HG03097 (cell line): ENCODE measurements at regions not wholly inside any gene's neighbourhood (a gene's known extent, or its start where the extent isn't known, plus 50 kb on each side); places are given as distances from the start of the nearest gene placed in this dataset.

Source experiments
- ATAC-seq: cut with Tn5 transposase; IDR thresholded peaks from one replicate; pipeline ENCODE4 v1.9.1; 2021; ENCODE audit not compliant: unreplicated experiment, low FRiP score

DNA sequence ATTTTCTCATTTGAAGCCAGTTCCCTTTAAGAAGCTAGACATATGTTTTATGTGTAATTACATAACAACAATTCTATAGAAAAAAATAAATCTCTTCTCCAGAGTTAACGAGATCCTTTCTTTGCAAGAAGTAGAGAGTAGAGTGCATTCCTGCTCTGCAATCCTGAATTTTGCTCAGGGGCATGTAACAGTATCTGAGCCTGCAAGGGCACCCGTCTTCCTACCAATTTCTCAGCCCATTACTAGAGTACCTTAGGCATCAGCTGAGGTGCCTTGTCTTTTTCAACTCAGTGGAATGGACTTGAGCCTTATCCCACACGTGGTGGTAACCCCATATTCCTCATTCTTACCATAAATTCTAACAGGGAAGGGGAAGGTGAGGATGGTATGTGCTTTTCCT lies 205.9 kb downstream of the IKZF2 start:
- ATAC-seq: no peak

DNA sequence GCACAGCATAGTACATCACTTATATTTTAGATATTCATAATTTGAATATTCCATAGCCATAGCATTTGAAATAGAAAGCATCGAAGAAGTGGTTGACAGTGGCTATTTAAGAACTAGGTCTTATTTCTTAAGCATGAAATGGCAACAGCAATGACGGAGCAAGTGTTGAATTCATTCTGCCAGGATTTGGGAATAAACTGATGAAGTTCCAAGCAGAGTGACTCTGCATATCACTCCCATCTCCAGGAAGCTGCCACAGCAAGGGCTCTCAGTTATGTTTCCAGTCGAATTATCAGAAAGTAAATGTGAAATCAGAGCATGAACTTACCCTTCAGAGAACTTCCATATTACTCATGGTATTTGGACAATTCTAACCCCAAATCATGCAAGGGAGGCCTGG lies 208.1 kb downstream of the IKZF2 start:
- ATAC-seq: no peak

GRCh38 chr2:212941361-212941760 lies 210.1 kb downstream of the IKZF2 start:
- no peak for ATAC-seq

DNA sequence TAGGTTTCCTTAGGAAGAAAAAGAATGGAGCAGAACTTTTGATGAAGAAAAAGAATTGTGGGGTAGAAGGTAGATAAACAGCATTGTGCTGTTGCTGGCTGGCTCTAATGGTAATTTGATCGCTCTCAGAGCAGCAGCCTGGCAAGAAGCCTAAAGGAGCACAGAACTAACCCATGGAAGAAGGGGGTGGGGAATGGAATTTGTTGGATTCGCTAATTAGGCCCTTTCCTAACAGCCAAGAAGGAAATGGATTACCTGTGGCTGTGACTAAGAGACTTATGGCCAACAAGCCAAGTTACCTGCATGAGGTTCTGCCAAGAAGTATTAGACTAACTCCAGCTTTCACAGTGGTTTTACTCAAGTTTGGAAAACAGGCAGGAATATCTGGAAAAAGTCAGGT lies 210.6 kb downstream of the IKZF2 start:
- no peak for ATAC-seq

- ATAC-seq: no peak
Observed at GRCh38 chr2:212939777-212940531, 211.5 kb downstream of the IKZF2 start.

DNA sequence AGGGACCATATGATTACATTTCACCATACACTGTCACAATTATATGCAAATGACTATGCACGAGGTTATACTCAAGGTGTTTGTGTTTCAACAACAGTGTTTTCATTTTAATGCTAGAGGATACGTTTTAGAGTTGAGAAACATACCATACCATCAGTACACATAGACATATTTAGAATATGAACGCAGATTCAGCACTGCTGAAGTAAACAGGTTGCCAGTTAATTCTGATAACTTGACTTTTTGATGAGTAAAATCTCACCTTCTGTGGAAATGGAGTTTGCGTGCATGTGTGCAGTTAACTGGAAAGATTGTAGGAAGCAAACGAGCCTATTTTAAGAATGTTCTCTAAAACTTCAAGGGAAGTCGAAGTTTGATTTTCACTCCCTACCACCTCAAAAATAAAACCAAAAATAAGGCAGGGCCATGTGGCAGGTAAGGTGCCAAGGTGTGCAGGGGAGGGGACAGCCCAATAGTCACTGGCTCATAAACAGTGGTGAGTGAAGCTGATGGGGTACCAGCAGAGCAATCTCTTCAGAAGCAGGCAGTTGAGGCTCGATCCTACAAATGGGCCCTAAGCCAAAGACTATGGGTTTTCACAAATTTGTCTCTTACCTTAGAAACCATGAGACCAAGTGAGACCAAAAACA lies 213.1 kb downstream of the IKZF2 start:
- ATAC-seq: no peak

DNA sequence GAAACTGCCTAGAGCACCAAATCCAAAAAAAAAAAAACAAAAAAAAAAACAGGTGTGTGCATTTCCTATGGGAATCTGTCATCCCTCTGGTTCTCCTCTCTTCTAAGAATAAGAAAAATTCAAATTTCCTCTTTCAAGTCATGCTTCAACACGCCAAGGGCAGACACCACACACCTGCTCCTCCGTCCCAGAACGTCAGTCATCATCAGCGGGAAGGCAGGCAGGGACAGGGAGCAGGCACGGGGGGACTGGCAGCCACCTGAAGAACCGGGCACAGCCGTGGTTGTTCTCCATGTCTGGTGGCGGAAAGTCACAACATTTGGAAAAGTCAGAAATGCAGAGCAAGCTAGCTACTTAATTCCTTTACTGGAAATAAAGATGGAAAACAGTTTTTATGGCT lies 214.8 kb downstream of the IKZF2 start:
- ATAC-seq: no peak

DNA sequence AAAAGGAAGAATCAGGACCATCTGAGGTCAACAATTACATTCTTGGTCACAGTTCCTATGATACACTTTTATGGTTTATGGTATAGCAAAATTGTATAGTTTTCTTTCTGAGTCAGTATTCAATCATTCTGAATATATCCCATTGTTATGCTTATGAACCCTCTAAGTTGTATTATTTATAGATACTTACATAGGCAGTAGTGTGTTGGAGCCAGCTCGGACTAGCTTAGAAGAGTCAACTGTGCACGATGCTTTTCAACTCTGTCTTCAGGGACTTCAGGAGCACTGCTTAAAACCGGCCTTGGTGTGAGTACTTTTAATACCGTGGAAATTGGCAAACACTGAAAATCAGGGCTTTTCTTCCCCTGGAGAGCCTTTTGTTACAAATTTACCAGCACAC lies 215.7 kb downstream of the IKZF2 start:
- no peak for ATAC-seq

GRCh38 chr2:212931271-212931670 lies 220.1 kb downstream of the IKZF2 start:
- no peak for ATAC-seq

DNA sequence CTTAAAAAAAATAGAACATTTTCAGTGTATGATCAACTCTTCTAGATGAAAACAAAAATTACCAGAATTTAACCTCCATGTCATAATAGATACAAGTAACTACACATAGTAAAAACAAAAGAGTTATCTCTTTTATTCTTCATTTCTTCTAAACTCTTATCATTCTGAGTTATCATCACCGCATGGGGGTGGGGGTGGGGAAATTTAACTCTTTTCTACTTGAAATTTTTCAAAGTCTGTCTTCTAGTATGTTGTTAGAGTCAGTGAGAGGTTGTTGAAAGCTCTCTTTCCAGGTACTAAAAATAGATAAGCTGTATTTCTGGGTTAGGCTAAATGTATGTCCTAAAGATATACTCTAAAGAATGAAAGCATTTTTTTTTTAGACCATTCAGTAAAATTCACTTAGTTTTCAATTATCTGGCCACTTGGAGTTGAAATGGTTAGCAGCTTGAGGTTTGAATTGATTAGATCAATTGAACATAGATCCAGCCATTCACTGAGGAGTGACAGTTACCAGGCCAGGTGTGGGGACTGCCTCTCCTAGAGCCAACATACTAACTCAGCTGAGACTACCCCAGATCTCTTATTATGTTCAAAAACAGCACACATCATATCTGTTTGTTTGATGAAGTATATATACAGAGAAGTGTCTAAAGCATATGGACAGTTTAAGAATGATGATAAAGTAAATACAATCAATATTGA lies 220.7 kb downstream of the IKZF2 start:
- ATAC-seq: no peak

DNA sequence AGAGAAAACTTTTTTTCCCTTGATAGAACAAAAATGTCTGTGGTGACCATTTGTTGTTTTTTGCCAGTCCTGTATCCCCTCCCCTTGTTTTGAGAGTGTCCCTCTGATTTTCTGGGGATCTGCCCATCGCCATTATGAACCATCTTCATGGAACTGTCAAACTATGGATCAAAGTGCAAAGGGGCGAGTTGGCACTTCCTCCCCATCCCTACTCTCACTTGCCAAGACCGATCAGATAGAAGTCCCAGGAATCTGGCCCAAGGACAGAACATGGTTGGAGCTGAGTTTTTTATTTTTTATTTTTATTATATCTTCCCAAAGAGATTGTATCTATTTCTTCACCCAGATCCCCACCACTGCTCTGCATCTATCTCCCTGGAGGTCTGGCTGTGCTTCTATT lies 221.4 kb downstream of the IKZF2 start:
- ATAC-seq: no peak

DNA sequence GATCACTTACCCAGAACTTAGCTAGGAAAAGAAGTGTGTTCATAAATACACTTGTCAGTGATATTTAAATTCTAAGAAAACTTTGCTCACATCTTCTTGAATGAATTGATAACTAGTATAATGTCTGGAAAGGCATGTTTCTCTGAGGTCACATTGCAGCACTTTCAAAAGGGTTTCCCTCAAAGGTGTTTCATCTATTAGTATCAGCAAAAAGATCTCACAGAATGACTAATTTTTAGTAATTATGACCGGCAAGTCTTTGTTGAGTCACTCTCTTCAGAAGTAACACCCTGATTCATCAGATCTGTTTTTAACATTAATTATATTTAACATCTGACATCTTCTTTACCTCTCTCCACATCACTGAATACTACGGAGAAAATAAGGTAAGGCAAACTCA lies 222.3 kb downstream of the IKZF2 start:
- no peak for ATAC-seq

- ATAC-seq: no peak
Observed at GRCh38 chr2:212928681-212929080, 222.7 kb downstream of the IKZF2 start.

DNA sequence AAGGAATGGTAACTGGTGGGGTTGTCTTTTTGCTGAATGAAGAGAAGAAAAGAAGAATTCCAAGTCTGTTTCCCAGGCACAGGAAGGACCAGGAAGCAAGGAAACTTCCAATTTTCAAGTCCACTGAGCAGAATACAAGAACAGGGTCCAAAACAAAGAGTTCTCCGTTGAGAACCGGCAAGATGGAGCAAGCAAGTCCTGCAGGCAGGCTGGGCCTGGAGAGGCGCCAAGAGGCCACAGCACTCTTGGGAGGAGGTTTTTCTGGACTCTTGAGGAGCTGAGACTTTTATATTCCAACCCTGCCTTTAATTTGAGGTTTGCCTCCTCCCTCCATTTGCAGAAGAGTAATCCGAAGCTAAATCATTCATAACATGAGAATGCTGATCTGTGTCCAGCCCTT lies 224.5 kb downstream of the IKZF2 start:
- ATAC-seq: no peak

- no peak for ATAC-seq
Observed at GRCh38 chr2:212923393-212923792, 228.0 kb downstream of the IKZF2 start.

- no peak for ATAC-seq
Observed at GRCh38 chr2:212922701-212923100, 228.7 kb downstream of the IKZF2 start.

- ATAC-seq: no peak
Observed at GRCh38 chr2:212921711-212922110, 229.7 kb downstream of the IKZF2 start.

DNA sequence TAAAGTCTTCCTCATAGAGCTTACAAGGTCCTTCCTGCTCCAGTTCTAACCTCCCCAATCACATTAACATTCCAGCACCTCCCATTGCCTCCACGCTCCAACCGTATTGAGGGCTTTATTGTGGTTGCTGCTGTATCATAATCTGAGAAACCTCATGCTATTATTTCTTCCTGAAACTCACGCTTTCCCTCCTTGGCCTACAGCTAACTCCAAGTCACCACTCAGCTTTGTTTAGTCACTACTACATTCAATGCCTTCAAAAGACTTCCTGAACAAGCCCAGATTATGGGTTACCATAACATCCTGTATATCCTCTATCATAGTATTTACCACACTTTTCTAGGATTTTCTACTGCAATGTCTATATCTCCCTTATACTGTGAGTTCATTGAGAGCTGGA lies 230.4 kb downstream of the IKZF2 start:
- no peak for ATAC-seq

- ATAC-seq: no peak
Observed at GRCh38 chr2:212919238-212919637, 232.2 kb downstream of the IKZF2 start.

DNA sequence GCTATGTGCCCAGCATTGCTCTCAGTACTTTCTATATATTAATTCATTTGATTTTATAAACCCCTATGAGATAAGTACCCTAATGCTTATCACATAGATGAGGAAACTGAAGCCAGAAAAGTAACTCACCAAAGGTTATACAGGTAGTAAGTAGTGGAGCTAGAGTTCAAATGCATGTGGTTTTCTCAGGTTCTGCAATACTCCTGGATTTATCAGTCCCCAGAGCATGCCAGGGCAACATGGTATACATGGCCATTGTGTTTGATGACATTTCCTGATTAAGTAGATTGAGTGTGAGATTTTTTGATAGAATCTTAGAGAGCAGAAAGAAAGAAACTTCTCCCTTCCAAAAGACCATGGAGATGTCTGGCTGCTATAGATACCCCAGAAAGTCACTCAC lies 233.1 kb downstream of the IKZF2 start:
- ATAC-seq: no peak

- ATAC-seq: peak; percentile 60
Observed at GRCh38 chr2:212915121-212915782, 236.2 kb downstream of the IKZF2 start.
